DND-41 (cell line): ENCODE measurements at regions not wholly inside any gene's neighbourhood (a gene's known extent, or its start where the extent isn't known, plus 50 kb on each side); places are given as distances from the start of the nearest gene placed in this dataset.

Experiments
- ATAC-seq: fragments of 200-7000 bp; cut with Tn5 transposase; 3 replicates; pipeline ENCODE4 v1.9.1; 2021; ENCODE audit warnings: low read depth; ENCODE audit not compliant: insufficient read depth
- DNase-seq: peaks from one replicate; pipeline ENCODE4 v3.0.0-alpha.2; 2020
- H2AFZ ChIP-seq: 2 replicates; pipeline ENCODE4 v1.6.0; 2012; ENCODE audit warnings: low read depth, low read length
- H3K27ac ChIP-seq: 2 replicates; pipeline ENCODE4 v1.5.1; 2012; ENCODE audit warnings: low read length, inconsistent platforms
- H3K27me3 ChIP-seq: fragments of 200-600 bp; sonication (generic); 2 replicates; pipeline ENCODE4 v1.6.0; 2012; ENCODE audit warnings: low read length, mild to moderate bottlenecking, inconsistent platforms; ENCODE audit not compliant: insufficient read depth, poor library complexity
- H3K36me3 ChIP-seq: 2 replicates; pipeline ENCODE4 v1.5.1; 2012; ENCODE audit warnings: low read length, inconsistent platforms; ENCODE audit not compliant: insufficient read depth
- H3K4me1 ChIP-seq: 2 replicates; pipeline ENCODE4 v1.5.1; 2012; ENCODE audit warnings: mild to moderate bottlenecking, low read length; ENCODE audit not compliant: insufficient read depth
- H3K4me2 ChIP-seq: 2 replicates; pipeline ENCODE4 v1.6.0; 2012; ENCODE audit warnings: mild to moderate bottlenecking, moderate library complexity, low read length, inconsistent platforms; ENCODE audit not compliant: insufficient read depth
- H3K4me3 ChIP-seq, 2 experiments: fragments of 200-600 bp in 1 of 2; shearing (Covaris generic) in 1 of 2; 2 replicates each; pipeline ENCODE4 v1.5.1; 2012 to 2016; ENCODE audit warnings: inconsistent platforms in 2 of 2, low read length in 2 of 2, mild to moderate bottlenecking in 2 of 2, low read depth in 1 of 2, moderate library complexity in 1 of 2
- H3K79me2 ChIP-seq: 2 replicates; pipeline ENCODE4 v1.6.0; 2012; ENCODE audit warnings: low read length, inconsistent platforms; ENCODE audit not compliant: insufficient read depth
- H3K9ac ChIP-seq: 2 replicates; pipeline ENCODE4 v1.6.0; 2012; ENCODE audit warnings: low read depth, mild to moderate bottlenecking, inconsistent platforms, low read length, moderate library complexity
- H3K9me3 ChIP-seq: 2 replicates; pipeline ENCODE4 v1.5.1; 2012; ENCODE audit warnings: low read length, moderate library complexity, mild to moderate bottlenecking, inconsistent platforms; ENCODE audit not compliant: insufficient read depth, severe bottlenecking
- H4K20me1 ChIP-seq: 2 replicates; pipeline ENCODE4 v1.6.0; 2012; ENCODE audit warnings: low read length; ENCODE audit not compliant: insufficient read depth
- EZH2 ChIP-seq: IDR thresholded peaks from 3 replicates; pipeline ENCODE4 v1.6.1; 2012; ENCODE audit warnings: borderline replicate concordance, low read depth, mild to moderate bottlenecking, moderate library complexity, low read length, inconsistent platforms; ENCODE audit not compliant: severe bottlenecking
- TF ChIP-seq, protein P1 (sequence below): IDR thresholded peaks from 2 replicates; pipeline ENCODE4 v1.5.1; 2012; ENCODE audit warnings: borderline replicate concordance, low read length, moderate library complexity, mild to moderate bottlenecking; ENCODE audit not compliant: poor library complexity, severe bottlenecking; ENCODE audit errors: extremely low read depth

DNA sequence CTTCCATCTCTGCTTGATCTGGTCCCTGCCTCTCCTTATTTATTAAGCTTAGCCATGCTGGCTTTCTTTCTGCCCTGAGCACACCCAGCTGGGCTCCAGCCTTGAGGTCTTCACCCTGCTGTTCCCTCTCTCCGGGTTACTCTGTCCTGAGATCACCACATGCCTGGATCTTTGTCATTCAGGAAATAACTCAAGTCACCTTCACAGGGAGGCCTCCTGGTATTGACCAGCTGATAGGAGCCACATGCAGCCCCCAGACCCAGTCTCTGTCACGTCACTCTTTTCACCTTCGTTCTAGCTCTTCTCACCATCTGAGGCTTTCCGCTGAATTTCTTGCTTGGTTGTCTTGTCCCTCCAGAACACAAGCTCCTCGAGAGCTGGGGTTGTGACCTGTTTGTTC, 114.4 kb downstream of the TSN start:
- H4K20me1 ChIP-seq: no peaks in the 10 kb centered on the region
- H3K79me2 ChIP-seq: no peaks in the 10 kb centered on the region
- no peak for ATAC-seq
- no peaks in the 10 kb centered on the region for H3K36me3 ChIP-seq
- H3K4me1 ChIP-seq: no peaks in the 10 kb centered on the region
- no peaks in the 10 kb centered on the region for H3K9me3 ChIP-seq
- H2AFZ ChIP-seq: no peak overlapping the region
- H3K4me2 ChIP-seq: no peak overlapping the region
- no peak overlapping the region for H3K4me3 ChIP-seq
- no peak overlapping the region for H3K27ac ChIP-seq
- TF ChIP-seq, protein P1, sequence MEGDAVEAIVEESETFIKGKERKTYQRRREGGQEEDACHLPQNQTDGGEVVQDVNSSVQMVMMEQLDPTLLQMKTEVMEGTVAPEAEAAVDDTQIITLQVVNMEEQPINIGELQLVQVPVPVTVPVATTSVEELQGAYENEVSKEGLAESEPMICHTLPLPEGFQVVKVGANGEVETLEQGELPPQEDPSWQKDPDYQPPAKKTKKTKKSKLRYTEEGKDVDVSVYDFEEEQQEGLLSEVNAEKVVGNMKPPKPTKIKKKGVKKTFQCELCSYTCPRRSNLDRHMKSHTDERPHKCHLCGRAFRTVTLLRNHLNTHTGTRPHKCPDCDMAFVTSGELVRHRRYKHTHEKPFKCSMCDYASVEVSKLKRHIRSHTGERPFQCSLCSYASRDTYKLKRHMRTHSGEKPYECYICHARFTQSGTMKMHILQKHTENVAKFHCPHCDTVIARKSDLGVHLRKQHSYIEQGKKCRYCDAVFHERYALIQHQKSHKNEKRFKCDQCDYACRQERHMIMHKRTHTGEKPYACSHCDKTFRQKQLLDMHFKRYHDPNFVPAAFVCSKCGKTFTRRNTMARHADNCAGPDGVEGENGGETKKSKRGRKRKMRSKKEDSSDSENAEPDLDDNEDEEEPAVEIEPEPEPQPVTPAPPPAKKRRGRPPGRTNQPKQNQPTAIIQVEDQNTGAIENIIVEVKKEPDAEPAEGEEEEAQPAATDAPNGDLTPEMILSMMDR: no peak
- no peak for TF ChIP-seq EZH2
- no peak overlapping the region for H3K9ac ChIP-seq
- DNase-seq: no peak
- H3K27me3 ChIP-seq: peaks cover 9% of the 10 kb centered on the region

DNA sequence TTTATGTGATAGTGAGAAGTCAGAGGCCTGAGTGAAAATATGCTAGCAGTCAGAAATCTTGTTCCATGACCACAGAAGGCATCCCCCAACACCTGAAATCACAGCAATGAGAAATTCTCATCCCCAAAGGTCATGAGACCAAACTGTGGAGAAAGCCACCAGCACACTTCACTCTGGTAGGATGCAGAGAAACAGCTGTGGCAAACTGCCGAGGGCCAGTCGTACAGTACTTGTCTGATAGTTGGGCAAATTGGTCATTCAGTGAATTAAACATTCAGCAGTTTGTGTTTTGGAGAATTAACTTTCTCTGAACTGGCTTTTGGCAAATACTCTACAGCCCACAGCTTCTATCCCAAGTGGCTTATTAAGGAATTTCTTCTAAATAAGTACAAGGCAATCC, 117.2 kb downstream of the TSN start:
- TF ChIP-seq, protein P1: no peak
- TF ChIP-seq EZH2: no peak
- no peak for ATAC-seq

DNA sequence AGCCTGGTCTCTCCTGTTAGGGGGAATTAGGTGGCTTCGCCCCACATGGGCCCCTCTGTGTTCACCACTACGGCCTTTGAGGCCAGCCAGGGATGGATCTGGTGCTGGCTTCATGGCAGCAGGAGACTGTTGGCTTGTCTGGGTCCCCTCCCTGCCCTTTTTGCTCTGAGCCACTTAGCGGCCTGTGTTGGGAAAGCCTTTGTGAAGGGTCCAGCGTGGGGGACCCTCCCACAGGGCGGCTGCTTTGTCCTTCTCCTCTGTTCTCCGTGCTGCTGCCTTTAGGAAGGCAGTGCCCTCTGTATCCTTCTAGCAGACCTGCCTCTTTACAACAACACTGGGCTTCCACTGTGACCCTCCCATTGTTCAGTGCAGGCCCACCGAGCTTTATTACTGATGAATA, 118.4 kb downstream of the TSN start:
- H3K36me3 ChIP-seq: no peaks in the 10 kb centered on the region
- H3K27me3 ChIP-seq: peaks cover 3% of the 10 kb centered on the region
- H3K4me2 ChIP-seq: no peak overlapping the region
- ATAC-seq (no peak), DNase-seq (no peak)
- H4K20me1 ChIP-seq: no peaks in the 10 kb centered on the region
- no peak overlapping the region for H2AFZ ChIP-seq
- no peak overlapping the region for H3K4me3 ChIP-seq
- no peaks in the 10 kb centered on the region for H3K4me1 ChIP-seq
- H3K9ac ChIP-seq: no peak overlapping the region
- no peaks in the 10 kb centered on the region for H3K79me2 ChIP-seq
- no peaks in the 10 kb centered on the region for H3K9me3 ChIP-seq
- H3K27ac ChIP-seq: no peak overlapping the region
- TF ChIP-seq, protein P1: no peak
- TF ChIP-seq EZH2: no peak

More for the DNA sequence above, 117.2 kb downstream of the TSN start:
- no peak overlapping the region for H3K27ac ChIP-seq
- no peak overlapping the region for H3K9ac ChIP-seq
- H3K4me3 ChIP-seq: no peak overlapping the region
- no peak overlapping the region for H2AFZ ChIP-seq
- no peak for DNase-seq
- H3K27me3 ChIP-seq: peaks cover 9% of the 10 kb centered on the region
- no peaks in the 10 kb centered on the region for H3K79me2 ChIP-seq
- H3K9me3 ChIP-seq: no peaks in the 10 kb centered on the region
- no peaks in the 10 kb centered on the region for H4K20me1 ChIP-seq
- no peak overlapping the region for H3K4me2 ChIP-seq
- no peaks in the 10 kb centered on the region for H3K36me3 ChIP-seq
- H3K4me1 ChIP-seq: no peaks in the 10 kb centered on the region

DNA sequence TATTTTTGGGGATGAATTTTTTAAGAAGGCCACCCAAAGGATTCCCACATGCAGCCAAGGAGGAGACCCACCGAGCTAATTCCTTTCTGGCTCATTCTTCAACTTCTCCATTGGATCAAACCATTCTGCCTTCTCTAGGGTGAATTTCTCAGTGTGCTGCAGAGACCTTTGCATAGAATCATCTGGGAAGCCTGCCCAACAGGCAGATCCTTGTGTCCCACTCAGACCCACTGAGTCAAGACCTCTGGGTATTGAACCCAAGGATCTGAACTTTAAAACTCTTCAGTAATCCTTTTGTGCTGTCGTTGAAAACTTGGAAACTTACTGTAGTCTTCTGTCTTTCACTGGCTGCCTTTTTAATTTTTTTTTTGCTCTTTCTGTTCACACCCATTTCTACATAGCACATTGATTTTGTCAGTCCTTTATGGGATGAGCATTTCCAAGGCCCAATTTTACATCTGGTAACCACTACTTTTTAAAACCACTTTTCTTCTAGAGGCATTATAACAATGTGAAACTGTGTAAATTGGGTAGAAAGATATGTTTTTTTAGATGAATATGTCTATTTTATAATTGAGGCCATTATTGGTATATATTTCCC, 120.2 kb downstream of the TSN start:
- Histone ChIP-seq H3K4me2 (no peak overlapping the region), H3K9me3 (no peaks in the 10 kb centered on the region), H3K36me3 (no peaks in the 10 kb centered on the region), H3K27ac (no peak overlapping the region), H3K4me3 (no peak overlapping the region), H3K79me2 (no peaks in the 10 kb centered on the region), H4K20me1 (no peaks in the 10 kb centered on the region), H3K27me3 (peaks cover 3% of the 10 kb centered on the region), H3K4me1 (no peaks in the 10 kb centered on the region), H3K9ac (no peak overlapping the region), H2AFZ (no peak overlapping the region)
- TF ChIP-seq, protein P1: no peak
- TF ChIP-seq EZH2: no peak
- no peak for ATAC-seq
- DNase-seq: no peak
